NT2/D1 (cell line): ENCODE measurements at regions not wholly inside any gene's neighbourhood (a gene's known extent, or its start where the extent isn't known, plus 50 kb on each side); places are given as distances from the start of the nearest gene placed in this dataset.

Experiments used
- DNase-seq: peaks from one replicate; pipeline ENCODE4 v3.0.0-alpha.2; 2011; ENCODE audit warnings: low read depth, low spot score
- H3K27me3 ChIP-seq: 2 replicates; pipeline ENCODE4 v1.6.0; 2011; ENCODE audit warnings: mild to moderate bottlenecking; ENCODE audit not compliant: insufficient read length, insufficient read depth
- H3K36me3 ChIP-seq: 2 replicates; pipeline ENCODE4 v1.6.1; 2011; ENCODE audit warnings: mild to moderate bottlenecking, low read length, mixed read lengths; ENCODE audit not compliant: insufficient read depth, insufficient read length
- H3K4me1 ChIP-seq: 2 replicates; pipeline ENCODE4 v1.5.1; 2011; ENCODE audit not compliant: insufficient read depth, insufficient read length
- H3K4me3 ChIP-seq: 2 replicates; pipeline ENCODE4 v1.5.1; 2011; ENCODE audit warnings: low read depth; ENCODE audit not compliant: insufficient read length
- H3K9ac ChIP-seq: 2 replicates; pipeline ENCODE4 v1.6.0; 2011; ENCODE audit warnings: low read depth; ENCODE audit not compliant: insufficient read length
- H3K9me3 ChIP-seq: 2 replicates; pipeline ENCODE4 v1.5.1; 2011; ENCODE audit warnings: mild to moderate bottlenecking, low read length; ENCODE audit not compliant: insufficient read depth
- SUZ12 ChIP-seq: IDR thresholded peaks from 2 replicates; pipeline ENCODE4 v1.6.1; 2011; ENCODE audit not compliant: insufficient read length, insufficient read depth; ENCODE audit errors: extremely low read depth
- YY1 ChIP-seq: IDR thresholded peaks from 2 replicates; pipeline ENCODE4 v1.6.1; 2011; ENCODE audit not compliant: insufficient read length, insufficient read depth
- ZNF274 ChIP-seq: IDR thresholded peaks from 2 replicates; pipeline ENCODE4 v1.6.1; 2011; ENCODE audit warnings: mild to moderate bottlenecking, low read depth, low read length

DNA sequence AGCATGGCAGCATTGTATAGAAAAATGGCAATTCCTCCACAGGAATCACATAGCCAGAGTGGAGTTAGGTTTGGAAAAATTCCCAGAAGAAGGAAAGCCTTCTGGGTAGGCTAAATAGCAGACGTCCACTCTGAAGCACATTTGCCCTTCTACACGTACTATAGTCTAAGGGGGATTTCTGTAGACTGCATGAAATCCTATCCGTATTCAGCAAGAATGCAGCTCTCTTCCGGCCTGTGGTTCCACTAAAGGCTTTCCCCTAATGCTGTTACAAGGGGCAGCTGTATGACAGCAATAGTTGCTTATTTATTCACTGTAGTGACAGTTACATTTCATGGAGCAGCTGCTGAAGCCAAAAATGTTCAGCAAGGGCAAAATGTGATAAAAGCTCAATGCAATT lies 263.6 kb downstream of the RWDD3 start:
- TF ChIP-seq SUZ12: no peak
- no peak for TF ChIP-seq ZNF274
- TF ChIP-seq YY1: no peak
- DNase-seq: no peak

DNA sequence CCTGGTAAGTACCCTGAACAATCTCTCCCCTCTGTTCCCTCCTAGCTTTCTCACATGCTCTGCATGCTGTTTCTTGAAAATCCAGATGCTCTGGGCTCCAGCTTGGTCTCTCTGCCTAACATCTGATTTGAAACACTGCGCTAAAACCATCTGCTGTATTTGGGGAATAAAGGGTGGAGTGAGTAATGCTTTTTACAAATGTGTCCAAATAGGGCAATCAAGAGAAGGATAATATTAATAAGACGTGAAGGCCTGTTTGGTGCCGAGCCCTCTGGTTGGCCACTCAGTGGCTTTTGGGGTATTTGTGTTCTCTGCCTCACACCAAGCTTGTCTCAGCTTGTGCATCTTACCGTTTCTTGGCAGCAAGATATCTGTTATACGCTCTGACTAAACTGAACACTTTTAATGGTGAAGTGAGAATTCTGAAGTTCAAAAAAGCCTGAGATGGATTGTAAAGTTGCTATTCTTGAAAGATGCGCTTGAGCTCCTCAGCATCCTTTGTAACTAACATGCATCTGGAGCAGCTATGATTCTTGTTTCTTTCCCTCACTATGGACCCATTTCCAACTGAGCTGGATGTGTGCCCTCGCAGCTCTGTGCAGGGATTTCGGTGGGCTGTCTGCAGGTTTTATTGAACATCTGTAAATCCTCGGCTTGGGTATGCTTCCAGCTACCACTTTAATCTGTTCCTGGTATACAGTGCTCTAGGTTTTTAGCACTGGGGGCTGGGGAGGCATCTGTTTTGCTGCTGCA lies 269.4 kb downstream of the RWDD3 start:
- no peaks in the 10 kb centered on the region for H3K27me3 ChIP-seq
- no peaks in the 10 kb centered on the region for H3K36me3 ChIP-seq
- DNase-seq: no peak
- TF ChIP-seq ZNF274: no peak
- no peak for TF ChIP-seq YY1
- no peak for TF ChIP-seq SUZ12
- no peaks in the 10 kb centered on the region for H3K4me1 ChIP-seq
- no peak overlapping the region for H3K4me3 ChIP-seq
- H3K9me3 ChIP-seq: no peaks in the 10 kb centered on the region; the same call in 1 of the 2 replicates
- H3K9ac ChIP-seq: no peak overlapping the region

More for the DNA sequence above, 263.6 kb downstream of the RWDD3 start:
- Histone ChIP-seq H3K9me3 (no peaks in the 10 kb centered on the region), H3K9ac (no peak overlapping the region), H3K27me3 (no peaks in the 10 kb centered on the region), H3K36me3 (no peaks in the 10 kb centered on the region), H3K4me3 (no peak overlapping the region), H3K4me1 (no peaks in the 10 kb centered on the region)

DNA sequence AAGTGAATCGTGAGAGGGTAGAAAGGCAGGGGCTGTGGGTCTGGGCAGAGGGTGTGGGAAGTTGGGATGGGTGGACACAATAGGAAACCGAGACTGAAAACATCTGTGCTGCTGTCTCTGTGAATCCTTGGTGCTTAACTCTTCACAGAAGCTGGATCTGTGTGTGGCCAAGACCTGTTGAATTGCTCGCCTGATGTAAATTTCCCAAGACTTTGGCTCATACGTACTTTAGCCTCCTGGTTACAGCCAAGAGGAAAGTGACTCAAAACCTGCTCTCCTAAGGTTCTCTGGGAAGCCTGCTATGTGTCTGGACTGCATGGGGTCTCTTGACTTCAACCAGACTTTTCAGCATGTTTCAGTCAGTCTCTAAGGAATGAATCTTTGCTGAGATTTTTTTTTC lies 270.3 kb downstream of the RWDD3 start:
- no peak for TF ChIP-seq YY1
- no peak for TF ChIP-seq SUZ12
- TF ChIP-seq ZNF274: no peak
- Histone ChIP-seq H3K9me3 (no peaks in the 10 kb centered on the region; the same call in 1 of the 2 replicates), H3K27me3 (no peaks in the 10 kb centered on the region), H3K4me1 (no peaks in the 10 kb centered on the region), H3K4me3 (no peak overlapping the region), H3K36me3 (no peaks in the 10 kb centered on the region), H3K9ac (no peak overlapping the region)
- no peak for DNase-seq

DNA sequence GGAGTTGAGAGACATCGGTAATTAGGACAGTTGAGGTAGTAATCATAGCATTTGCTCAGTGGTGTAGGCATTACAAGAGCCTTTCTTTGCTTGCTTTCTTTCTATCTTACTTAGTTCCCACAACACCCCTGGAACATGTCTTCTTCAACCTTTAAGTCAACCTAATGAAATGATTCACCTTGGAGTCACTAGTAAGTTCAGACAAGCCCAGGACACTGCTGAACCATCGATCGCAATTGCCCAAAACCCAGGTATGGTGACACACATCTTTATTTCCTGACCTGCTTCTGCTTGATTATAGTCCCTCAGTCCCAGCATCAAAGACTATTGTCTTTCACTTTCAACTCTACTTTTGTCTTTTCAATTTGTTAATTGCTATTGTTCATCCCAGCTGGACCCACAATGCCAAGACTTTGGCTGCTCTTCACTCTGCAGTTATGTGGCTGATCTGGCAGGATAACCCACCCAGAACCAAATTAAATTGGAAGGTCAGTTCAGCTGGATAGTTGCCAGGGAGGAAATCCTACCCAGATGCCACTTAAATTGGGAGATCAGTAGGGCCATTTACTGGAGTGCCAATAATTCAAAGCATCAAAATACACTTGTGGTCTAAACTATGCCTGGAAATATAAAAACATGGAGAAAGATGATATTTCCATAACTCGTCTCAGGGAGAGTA lies 272.9 kb downstream of the RWDD3 start:
- no peak overlapping the region for H3K4me3 ChIP-seq
- no peak for TF ChIP-seq YY1
- TF ChIP-seq ZNF274: no peak
- no peak for TF ChIP-seq SUZ12
- no peak overlapping the region for H3K9ac ChIP-seq
- H3K36me3 ChIP-seq: no peaks in the 10 kb centered on the region
- H3K4me1 ChIP-seq: no peaks in the 10 kb centered on the region
- H3K9me3 ChIP-seq: no peaks in the 10 kb centered on the region; the same call in 1 of the 2 replicates
- no peaks in the 10 kb centered on the region for H3K27me3 ChIP-seq
- DNase-seq: no peak

DNA sequence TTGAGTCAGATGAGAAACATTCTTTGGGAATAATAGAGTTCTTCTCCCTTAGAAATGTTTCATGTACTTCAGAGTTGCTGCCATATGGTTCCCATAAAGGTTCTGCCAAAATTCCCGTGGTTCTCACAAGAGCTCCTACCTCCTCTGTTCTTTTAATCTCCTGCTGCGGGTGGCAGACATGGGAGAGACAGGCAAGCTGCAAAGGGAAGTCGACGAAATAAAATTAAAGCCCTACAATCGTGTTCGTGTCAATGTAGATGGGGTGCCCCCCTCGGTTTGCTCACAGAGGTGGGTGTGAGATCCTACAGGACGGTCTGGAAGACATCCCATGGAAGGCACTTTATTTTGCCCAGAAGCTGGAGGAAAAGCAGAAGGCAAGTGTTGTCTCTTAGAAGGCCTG lies 276.0 kb downstream of the RWDD3 start:
- H3K4me3 ChIP-seq: no peak overlapping the region
- no peak overlapping the region for H3K9ac ChIP-seq
- DNase-seq: no peak
- no peaks in the 10 kb centered on the region for H3K36me3 ChIP-seq
- no peaks in the 10 kb centered on the region for H3K27me3 ChIP-seq
- H3K4me1 ChIP-seq: no peaks in the 10 kb centered on the region
- no peak for TF ChIP-seq ZNF274
- TF ChIP-seq SUZ12: no peak
- no peak for TF ChIP-seq YY1
- no peaks in the 10 kb centered on the region; the same call in 1 of the 2 replicates for H3K9me3 ChIP-seq

DNA sequence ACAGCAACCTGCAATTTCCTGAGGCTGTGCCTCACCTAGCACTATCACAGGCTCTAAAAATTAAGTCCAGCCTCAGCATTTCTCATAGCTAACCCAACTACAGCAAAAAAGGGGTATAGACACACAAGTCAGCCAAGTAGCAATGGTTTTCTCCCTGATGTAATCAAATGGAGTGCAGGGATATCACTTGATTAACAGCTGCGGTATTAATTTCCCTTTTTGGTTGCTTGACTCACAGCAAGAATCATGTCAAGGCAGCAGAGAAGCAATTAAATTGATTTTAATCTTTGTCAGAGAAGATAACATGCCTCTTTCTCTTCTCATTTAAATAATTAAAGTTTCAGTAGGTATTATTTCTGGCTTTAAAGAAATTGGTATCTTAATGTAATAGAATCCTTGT lies 278.9 kb downstream of the RWDD3 start:
- H3K4me3 ChIP-seq: no peak overlapping the region
- no peaks in the 10 kb centered on the region for H3K4me1 ChIP-seq
- DNase-seq: no peak
- no peak overlapping the region for H3K9ac ChIP-seq
- H3K9me3 ChIP-seq: no peaks in the 10 kb centered on the region
- TF ChIP-seq SUZ12 (no peak), YY1 (no peak)
- no peaks in the 10 kb centered on the region for H3K36me3 ChIP-seq
- no peaks in the 10 kb centered on the region for H3K27me3 ChIP-seq

DNA sequence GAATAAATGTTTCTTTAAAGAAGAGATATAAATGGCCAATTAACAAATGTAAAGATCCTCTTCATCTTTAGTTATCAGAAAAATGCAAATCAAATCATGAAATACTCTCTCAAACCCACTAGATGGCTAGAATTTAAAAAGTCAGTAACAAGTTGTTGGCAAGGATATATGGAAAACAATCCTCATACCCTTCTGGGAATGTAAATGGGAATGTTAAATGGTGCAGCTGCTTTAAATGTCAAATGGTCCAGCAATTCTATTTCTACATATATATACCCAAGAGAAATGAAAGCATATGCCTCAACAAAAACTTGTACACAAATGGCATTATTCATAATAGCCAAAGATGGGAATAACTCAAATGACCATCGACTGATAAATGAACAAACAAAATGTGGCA lies 283.5 kb downstream of the RWDD3 start:
- H3K36me3 ChIP-seq: no peaks in the 10 kb centered on the region
- no peaks in the 10 kb centered on the region for H3K4me1 ChIP-seq
- H3K9ac ChIP-seq: no peak overlapping the region
- H3K9me3 ChIP-seq: no peaks in the 10 kb centered on the region; the same call in 1 of the 2 replicates
- H3K27me3 ChIP-seq: no peaks in the 10 kb centered on the region
- no peak for TF ChIP-seq SUZ12
- TF ChIP-seq YY1: no peak
- no peak for TF ChIP-seq ZNF274
- DNase-seq: no peak
- no peak overlapping the region for H3K4me3 ChIP-seq
